ENCODE measurements at regions not wholly inside any gene's neighbourhood (a gene's known extent, or its start where the extent isn't known, plus 50 kb on each side); places are given as distances from the start of the nearest gene placed in this dataset.

- TF ChIP-seq CTCF (conservative IDR thresholded peaks at IDR 0.05): no peak
- H3K27ac ChIP-seq: no peak overlapping the region
Measured at GRCh38 chr1:98157524-98158313, 236.9 kb upstream of the DPYD start.

GRCh38 chr1:98147280-98147679, 226.4 kb upstream of the DPYD start:
- H3K27ac ChIP-seq: no peak overlapping the region
- no peak for TF ChIP-seq CTCF (conservative IDR thresholded peaks at IDR 0.05)

GRCh38 chr1:98145655-98146054, 224.8 kb upstream of the DPYD start:
- H3K27ac ChIP-seq: no peak overlapping the region
- no peak for TF ChIP-seq CTCF (conservative IDR thresholded peaks at IDR 0.05)

GRCh38 chr1:98143403-98143802, 222.6 kb upstream of the DPYD start:
- no peak for TF ChIP-seq CTCF (conservative IDR thresholded peaks at IDR 0.05)
- no peak overlapping the region for H3K27ac ChIP-seq

GRCh38 chr1:98133131-98133530, 212.3 kb upstream of the DPYD start:
- H3K27ac ChIP-seq: no peak overlapping the region
- no peak for TF ChIP-seq CTCF (conservative IDR thresholded peaks at IDR 0.05)

GRCh38 chr1:98130408-98130807, 209.6 kb upstream of the DPYD start:
- TF ChIP-seq CTCF (conservative IDR thresholded peaks at IDR 0.05): no peak
- no peak overlapping the region for H3K27ac ChIP-seq

GRCh38 chr1:98129491-98129890, 208.7 kb upstream of the DPYD start:
- TF ChIP-seq CTCF (conservative IDR thresholded peaks at IDR 0.05): no peak

More at GRCh38 chr1:98129491-98129890, 208.7 kb upstream of the DPYD start:
- no peak overlapping the region for H3K27ac ChIP-seq

Data from VCaP (cell line).